ENCODE measurements at regions not wholly inside any gene's neighbourhood (a gene's known extent, or its start where the extent isn't known, plus 50 kb on each side); places are given as distances from the start of the nearest gene placed in this dataset.

DNA sequence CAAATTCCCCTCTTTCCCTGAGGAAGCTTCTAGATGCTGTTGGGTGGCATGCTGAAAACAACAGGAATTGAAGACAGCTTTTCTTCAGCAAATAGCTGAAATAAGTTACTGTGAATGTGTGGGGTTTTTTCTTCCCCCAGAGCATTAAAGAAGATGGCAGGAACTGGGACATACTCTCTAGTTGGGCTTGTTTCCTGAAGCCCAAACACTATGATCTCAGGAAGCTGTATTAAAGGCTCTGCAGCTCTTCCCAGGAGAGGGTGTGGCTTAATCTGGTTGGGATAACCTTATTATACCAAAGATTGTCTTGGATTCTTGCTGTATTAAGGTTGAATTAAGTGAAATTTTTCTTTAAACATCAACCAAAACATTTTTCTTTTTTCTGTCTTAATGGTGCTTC lies 64.9 kb upstream of the LMO4 start:
- no peaks in the 10 kb centered on the region for H3K36me3 ChIP-seq
- intact Hi-C loops (cut with DNase I; ENCODE audit: low total_unique reads) = no loop called here
- no peaks in the 10 kb centered on the region for H3K4me1 ChIP-seq
- no peak overlapping the region for H3K27ac ChIP-seq
- DNase-seq (ENCODE audit: low spot score in 2 of 2) = no peak
- TF ChIP-seq POLR2AphosphoS5 (IDR thresholded peaks at IDR 0.05) = no peak
- no peak for TF ChIP-seq POLR2A (IDR thresholded peaks at IDR 0.05)
- TF ChIP-seq, protein P1, sequence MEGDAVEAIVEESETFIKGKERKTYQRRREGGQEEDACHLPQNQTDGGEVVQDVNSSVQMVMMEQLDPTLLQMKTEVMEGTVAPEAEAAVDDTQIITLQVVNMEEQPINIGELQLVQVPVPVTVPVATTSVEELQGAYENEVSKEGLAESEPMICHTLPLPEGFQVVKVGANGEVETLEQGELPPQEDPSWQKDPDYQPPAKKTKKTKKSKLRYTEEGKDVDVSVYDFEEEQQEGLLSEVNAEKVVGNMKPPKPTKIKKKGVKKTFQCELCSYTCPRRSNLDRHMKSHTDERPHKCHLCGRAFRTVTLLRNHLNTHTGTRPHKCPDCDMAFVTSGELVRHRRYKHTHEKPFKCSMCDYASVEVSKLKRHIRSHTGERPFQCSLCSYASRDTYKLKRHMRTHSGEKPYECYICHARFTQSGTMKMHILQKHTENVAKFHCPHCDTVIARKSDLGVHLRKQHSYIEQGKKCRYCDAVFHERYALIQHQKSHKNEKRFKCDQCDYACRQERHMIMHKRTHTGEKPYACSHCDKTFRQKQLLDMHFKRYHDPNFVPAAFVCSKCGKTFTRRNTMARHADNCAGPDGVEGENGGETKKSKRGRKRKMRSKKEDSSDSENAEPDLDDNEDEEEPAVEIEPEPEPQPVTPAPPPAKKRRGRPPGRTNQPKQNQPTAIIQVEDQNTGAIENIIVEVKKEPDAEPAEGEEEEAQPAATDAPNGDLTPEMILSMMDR (IDR thresholded peaks at IDR 0.05) = no peak
- no peak overlapping the region for H3K4me3 ChIP-seq
- no peaks in the 10 kb centered on the region for H3K27me3 ChIP-seq
- no peaks in the 10 kb centered on the region for H3K9me3 ChIP-seq

DNA sequence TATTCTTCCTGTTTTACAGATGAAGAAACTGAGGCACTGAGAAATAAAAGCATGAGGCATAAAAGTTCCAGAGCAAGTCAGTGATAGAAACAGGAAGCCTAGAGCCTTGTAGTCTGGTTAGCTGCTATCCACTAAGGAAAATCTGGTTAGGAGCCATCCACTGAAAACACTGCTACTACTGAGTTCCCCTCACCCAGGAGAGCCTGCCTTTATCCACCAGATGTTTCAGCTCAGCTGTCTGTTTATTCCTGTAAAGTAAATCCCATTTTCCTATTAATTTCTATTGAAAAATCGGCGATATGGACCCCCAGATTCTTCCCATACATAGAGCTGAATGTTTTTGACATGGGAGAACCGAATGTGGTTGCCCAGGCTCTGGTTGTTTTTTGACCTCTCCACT lies 63.7 kb upstream of the LMO4 start:
- Histone ChIP-seq H3K36me3 (no peaks in the 10 kb centered on the region), H3K9me3 (no peaks in the 10 kb centered on the region), H3K27ac (no peak overlapping the region), H3K27me3 (no peaks in the 10 kb centered on the region), H3K4me3 (no peak overlapping the region), H3K4me1 (no peaks in the 10 kb centered on the region)
- intact Hi-C loops (cut with DNase I; ENCODE audit: low total_unique reads) = no loop called here
- no peak for DNase-seq (ENCODE audit: low spot score in 2 of 2)
- TF ChIP-seq POLR2A (IDR thresholded peaks at IDR 0.05) = no peak
- TF ChIP-seq, protein P1 (IDR thresholded peaks at IDR 0.05) = no peak
- TF ChIP-seq POLR2AphosphoS5 (IDR thresholded peaks at IDR 0.05) = no peak

DNA sequence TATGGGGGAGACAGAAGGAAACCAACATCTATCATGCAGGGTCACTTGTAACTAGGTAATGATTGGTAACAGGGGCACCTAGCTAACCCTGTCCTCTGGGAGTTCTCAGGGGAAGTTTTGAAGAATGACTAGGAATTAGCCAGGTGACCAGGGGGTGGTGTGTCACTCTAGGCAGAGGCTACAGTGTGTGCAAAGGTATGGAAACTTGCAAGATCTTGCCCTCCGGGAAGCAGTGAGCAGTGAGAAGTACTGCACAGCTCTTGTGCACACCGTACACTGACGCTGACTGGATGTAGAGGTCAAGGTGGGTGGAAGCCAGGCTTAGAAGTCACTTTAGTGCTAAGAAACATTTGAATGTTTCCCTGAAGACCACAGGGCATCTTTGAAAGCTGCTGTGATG lies 62.9 kb upstream of the LMO4 start:
- no peaks in the 10 kb centered on the region for H3K4me1 ChIP-seq
- no peak overlapping the region for H3K27ac ChIP-seq
- H3K36me3 ChIP-seq = no peaks in the 10 kb centered on the region
- H3K9me3 ChIP-seq = no peaks in the 10 kb centered on the region
- intact Hi-C loops (cut with DNase I; ENCODE audit: low total_unique reads) = no loop called here
- no peak for TF ChIP-seq POLR2A (IDR thresholded peaks at IDR 0.05)
- TF ChIP-seq POLR2AphosphoS5 (IDR thresholded peaks at IDR 0.05) = no peak
- TF ChIP-seq, protein P1 (IDR thresholded peaks at IDR 0.05) = no peak
- H3K27me3 ChIP-seq = no peaks in the 10 kb centered on the region
- DNase-seq (ENCODE audit: low spot score in 2 of 2) = no peak
- no peak overlapping the region for H3K4me3 ChIP-seq

DNA sequence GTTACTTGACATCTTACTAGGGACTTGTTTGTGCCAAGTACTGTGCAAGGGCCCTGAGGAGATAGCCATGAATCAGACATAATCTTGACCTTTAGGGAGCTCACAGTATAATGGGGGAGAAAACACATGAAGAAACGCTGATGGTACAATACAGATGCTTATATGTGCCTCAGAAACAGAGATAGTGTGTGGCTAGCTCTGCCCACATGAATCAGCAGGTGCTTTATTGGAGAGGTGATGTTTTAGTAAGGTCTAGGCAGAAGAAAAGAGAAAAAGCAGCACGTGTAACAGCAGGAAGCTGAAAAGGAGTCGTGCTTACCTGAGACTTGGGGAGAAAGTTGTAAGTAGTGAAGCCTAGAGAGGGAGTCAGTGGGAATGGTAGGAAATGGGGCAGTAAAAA lies 60.6 kb upstream of the LMO4 start:
- no peaks in the 10 kb centered on the region for H3K9me3 ChIP-seq
- H3K4me3 ChIP-seq = no peak overlapping the region
- H3K27ac ChIP-seq = no peak overlapping the region
- no peaks in the 10 kb centered on the region for H3K4me1 ChIP-seq
- DNase-seq (ENCODE audit: low spot score in 2 of 2) = no peak
- intact Hi-C loops (cut with DNase I; ENCODE audit: low total_unique reads) = no loop called here
- TF ChIP-seq POLR2AphosphoS5 (IDR thresholded peaks at IDR 0.05) = no peak
- TF ChIP-seq, protein P1 (IDR thresholded peaks at IDR 0.05) = no peak
- TF ChIP-seq POLR2A (IDR thresholded peaks at IDR 0.05) = no peak
- no peaks in the 10 kb centered on the region for H3K36me3 ChIP-seq
- no peaks in the 10 kb centered on the region for H3K27me3 ChIP-seq

DNA sequence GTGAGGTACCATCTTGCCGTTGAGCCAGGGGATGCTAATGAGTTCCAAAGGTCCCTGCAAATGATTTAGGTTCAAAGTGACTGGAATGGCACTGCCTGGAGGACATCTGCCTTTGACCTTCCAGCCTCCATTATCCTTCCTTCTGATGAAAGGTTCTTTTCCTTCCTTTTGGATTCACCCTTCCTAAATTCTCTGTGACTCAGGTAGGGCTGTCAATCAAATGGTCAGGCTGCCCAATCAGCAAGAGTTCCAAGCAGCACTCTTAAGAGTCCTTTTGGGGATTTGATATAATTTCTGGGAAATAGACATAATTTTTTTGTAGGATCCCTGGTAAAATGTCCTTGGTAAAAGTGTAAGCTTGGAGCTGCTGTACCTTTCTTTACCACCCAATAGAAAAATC lies 58.8 kb upstream of the LMO4 start:
- DNase-seq (ENCODE audit: low spot score in 2 of 2) = no peak
- H3K9me3 ChIP-seq = no peaks in the 10 kb centered on the region
- no peak overlapping the region for H3K4me3 ChIP-seq
- H3K4me1 ChIP-seq = no peaks in the 10 kb centered on the region
- intact Hi-C loops (cut with DNase I; ENCODE audit: low total_unique reads) = no loop called here
- H3K27ac ChIP-seq = no peak overlapping the region
- no peaks in the 10 kb centered on the region for H3K27me3 ChIP-seq
- TF ChIP-seq POLR2A (IDR thresholded peaks at IDR 0.05) (no peak), POLR2AphosphoS5 (IDR thresholded peaks at IDR 0.05) (no peak)
- TF ChIP-seq, protein P1 (IDR thresholded peaks at IDR 0.05) = no peak
- H3K36me3 ChIP-seq = no peaks in the 10 kb centered on the region

All from breast epithelium (tissue), 4 donors.